ENCODE measurements at regions not wholly inside any gene's neighbourhood (a gene's known extent, or its start where the extent isn't known, plus 50 kb on each side); places are given as distances from the start of the nearest gene placed in this dataset.

GRCh38 chr6:50270415-50270814, 220.7 kb upstream of the DEFB112 start:
- Histone ChIP-seq H3K36me3 (no peaks in the 10 kb centered on the region), H3K9me3 (no peaks in the 10 kb centered on the region), H3K4me3 (ENCODE audit: low read depth, low read length) (no peak overlapping the region), H3K27me3 (no peaks in the 10 kb centered on the region), H3K4me1 (no peaks in the 10 kb centered on the region)
- TF ChIP-seq CTCF (IDR thresholded peaks at IDR 0.05; ENCODE audit: low read depth, low read length): no peak
- DNase-seq: no peak

DNA sequence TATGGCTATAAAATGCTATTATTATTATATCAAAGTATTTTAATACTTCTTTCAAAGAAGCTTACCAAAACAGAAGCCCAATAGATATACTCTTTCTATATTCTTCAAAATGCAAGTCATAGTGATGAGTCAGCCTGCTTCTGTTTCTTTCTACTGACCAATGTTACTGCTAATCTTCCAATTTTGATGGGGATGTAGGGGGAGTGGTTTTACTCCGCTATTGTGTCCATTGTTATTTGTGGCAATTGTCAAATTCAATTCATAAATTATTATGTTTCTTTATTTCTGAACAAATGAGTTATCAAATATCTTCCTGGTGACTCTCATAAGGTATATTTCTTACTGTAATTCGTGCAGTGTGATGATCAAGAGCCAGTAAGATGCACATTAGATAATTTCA, 221.5 kb upstream of the DEFB112 start:
- no peak for DNase-seq
- Histone ChIP-seq H3K9me3 (no peaks in the 10 kb centered on the region), H3K4me3 (ENCODE audit: low read depth, low read length) (no peak overlapping the region), H3K27me3 (no peaks in the 10 kb centered on the region), H3K36me3 (no peaks in the 10 kb centered on the region), H3K4me1 (no peaks in the 10 kb centered on the region)
- no peak for TF ChIP-seq CTCF (IDR thresholded peaks at IDR 0.05; ENCODE audit: low read depth, low read length)

DNA sequence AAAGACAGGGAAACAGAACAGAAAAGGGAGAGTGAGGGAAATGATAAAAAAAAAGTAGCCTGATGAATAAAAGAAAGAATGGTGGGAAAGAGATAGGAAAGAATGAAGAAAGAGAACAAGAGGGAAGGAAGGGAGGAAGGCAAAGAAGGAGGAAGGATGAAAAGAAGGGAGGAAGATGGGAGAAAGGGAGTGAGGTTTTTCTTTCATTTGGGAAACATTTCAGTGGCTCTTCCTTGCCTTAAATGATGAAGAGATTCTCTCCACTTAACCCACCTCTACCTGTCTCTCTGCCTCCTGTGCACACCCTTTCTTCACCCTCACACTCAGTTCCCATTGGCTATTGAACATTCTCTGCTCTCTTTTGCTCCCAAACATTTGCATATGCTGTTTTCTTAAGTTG, 222.1 kb upstream of the DEFB112 start:
- no peak for TF ChIP-seq CTCF (IDR thresholded peaks at IDR 0.05; ENCODE audit: low read depth, low read length)
- Histone ChIP-seq H3K36me3 (no peaks in the 10 kb centered on the region), H3K9me3 (no peaks in the 10 kb centered on the region), H3K4me3 (ENCODE audit: low read depth, low read length) (no peak overlapping the region), H3K4me1 (no peaks in the 10 kb centered on the region), H3K27me3 (no peaks in the 10 kb centered on the region)
- no peak for DNase-seq

GRCh38 chr6:50272611-50273010, 222.9 kb upstream of the DEFB112 start:
- Histone ChIP-seq H3K36me3 (no peaks in the 10 kb centered on the region), H3K27me3 (no peaks in the 10 kb centered on the region), H3K4me1 (no peaks in the 10 kb centered on the region), H3K4me3 (ENCODE audit: low read depth, low read length) (no peak overlapping the region), H3K9me3 (no peaks in the 10 kb centered on the region)
- DNase-seq: no peak
- no peak for TF ChIP-seq CTCF (IDR thresholded peaks at IDR 0.05; ENCODE audit: low read depth, low read length)

GRCh38 chr6:50276771-50277261, 227.1 kb upstream of the DEFB112 start:
- no peaks in the 10 kb centered on the region for H3K36me3 ChIP-seq
- TF ChIP-seq CTCF (IDR thresholded peaks at IDR 0.05; ENCODE audit: low read depth, low read length): no peak

GRCh38 chr6:50277774-50278173, 228.0 kb upstream of the DEFB112 start:
- H3K27me3 ChIP-seq: no peaks in the 10 kb centered on the region
- TF ChIP-seq CTCF (IDR thresholded peaks at IDR 0.05; ENCODE audit: low read depth, low read length): no peak
- H3K9me3 ChIP-seq: no peaks in the 10 kb centered on the region
- DNase-seq: no peak
- no peaks in the 10 kb centered on the region for H3K36me3 ChIP-seq
- no peak overlapping the region for H3K4me3 ChIP-seq (ENCODE audit: low read depth, low read length)
- no peaks in the 10 kb centered on the region for H3K4me1 ChIP-seq

More at GRCh38 chr6:50276771-50277261, 227.1 kb upstream of the DEFB112 start:
- no peak for DNase-seq
- H3K4me3 ChIP-seq (ENCODE audit: low read depth, low read length): no peak overlapping the region
- no peaks in the 10 kb centered on the region for H3K9me3 ChIP-seq
- no peaks in the 10 kb centered on the region for H3K4me1 ChIP-seq
- H3K27me3 ChIP-seq: no peaks in the 10 kb centered on the region

Measured in BE2C (cell line).